Karpas-422 (cell line): ENCODE measurements at regions not wholly inside any gene's neighbourhood (a gene's known extent, or its start where the extent isn't known, plus 50 kb on each side); places are given as distances from the start of the nearest gene placed in this dataset.

Experiments
- DNase-seq: peaks from one replicate; pipeline ENCODE4 v3.0.0-alpha.2; 2015
- H2AFZ ChIP-seq: fragments of 200-600 bp; sonication (generic); 2 replicates; pipeline ENCODE4 v1.6.1; 2014; ENCODE audit warnings: antibody characterized with exemption, low read length, mixed read lengths
- H3K27ac ChIP-seq: fragments of 200-600 bp; sonication (generic); 2 replicates; pipeline ENCODE4 v1.5.1; 2014; ENCODE audit warnings: mild to moderate bottlenecking, low read length, moderate library complexity
- H3K27me3 ChIP-seq: fragments of 200-600 bp; sonication (generic); 2 replicates; pipeline ENCODE4 v1.6.1; 2014; ENCODE audit warnings: low read length, mixed read lengths
- H3K36me3 ChIP-seq: fragments of 200-600 bp; sonication (generic); 2 replicates; pipeline ENCODE4 v1.6.1; 2014; ENCODE audit warnings: low read length, mixed read lengths; ENCODE audit not compliant: insufficient read depth
- H3K4me1 ChIP-seq: fragments of 200-600 bp; sonication (generic); 2 replicates; pipeline ENCODE4 v1.6.1; 2014; ENCODE audit warnings: mild to moderate bottlenecking, low read length, mixed read lengths
- H3K4me2 ChIP-seq: fragments of 200-600 bp; sonication (generic); 2 replicates; pipeline ENCODE4 v1.6.1; 2014; ENCODE audit warnings: low read length, low read depth, mild to moderate bottlenecking; ENCODE audit not compliant: poor library complexity, severe bottlenecking
- H3K4me3 ChIP-seq: fragments of 200-600 bp; sonication (generic); 2 replicates; pipeline ENCODE4 v1.5.1; 2014; ENCODE audit warnings: mild to moderate bottlenecking, antibody characterized with exemption, low read length, mixed read lengths
- H3K79me2 ChIP-seq: fragments of 200-600 bp; sonication (generic); 2 replicates; pipeline ENCODE4 v1.6.1; 2014; ENCODE audit warnings: mild to moderate bottlenecking, low read length, mixed read lengths
- H3K9ac ChIP-seq: fragments of 200-600 bp; sonication (generic); 2 replicates; pipeline ENCODE4 v1.6.0; 2014; ENCODE audit warnings: low read length
- H3K9me2 ChIP-seq: fragments of 200-600 bp; sonication (generic), shearing (Covaris generic); replicated peaks from 2 replicates; pipeline ENCODE4 v1.6.0; 2014; ENCODE audit warnings: mild to moderate bottlenecking, low read length, moderate library complexity; ENCODE audit not compliant: insufficient read depth
- H3K9me3 ChIP-seq: fragments of 300-700, 200-600 bp; sonication (generic); 2 replicates; pipeline ENCODE4 v1.6.1; 2014; ENCODE audit warnings: low read length, mixed read lengths
- H4K20me1 ChIP-seq: fragments of 200-600 bp; sonication (generic); 2 replicates; pipeline ENCODE4 v1.6.1; 2014; ENCODE audit warnings: mild to moderate bottlenecking, antibody characterized with exemption, low read length, low read depth; ENCODE audit not compliant: insufficient read depth

DNA sequence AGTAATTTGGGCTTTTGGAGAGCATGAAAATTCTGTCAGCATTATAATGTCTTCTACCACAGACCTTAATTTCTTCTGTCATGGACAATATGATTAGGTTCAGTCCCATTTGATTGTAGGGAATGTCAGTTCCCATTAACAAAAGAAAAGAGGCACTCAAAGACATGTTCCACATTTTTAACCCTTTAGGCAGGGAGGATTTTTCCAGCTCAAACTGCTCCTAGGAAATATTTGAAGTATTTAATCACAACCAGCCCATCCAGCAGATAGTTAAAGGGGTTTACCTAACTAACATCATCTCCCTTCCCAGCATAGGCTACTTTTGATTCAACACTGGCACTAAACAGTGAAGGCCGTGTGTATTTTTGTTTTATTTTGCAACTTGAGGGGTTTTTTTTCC lies 256.0 kb downstream of the DHX15 start:
- Histone ChIP-seq H3K4me2 (no peak overlapping the region), H4K20me1 (no peaks in the 10 kb centered on the region), H3K27me3 (no peaks in the 10 kb centered on the region), H3K79me2 (no peaks in the 10 kb centered on the region), H3K9me3 (no peaks in the 10 kb centered on the region), H3K36me3 (no peaks in the 10 kb centered on the region), H2AFZ (no peak overlapping the region), H3K27ac (no peak overlapping the region), H3K9me2 (no peaks in the 10 kb centered on the region), H3K4me1 (no peaks in the 10 kb centered on the region), H3K4me3 (no peak overlapping the region), H3K9ac (no peak overlapping the region)
- DNase-seq = no peak

DNA sequence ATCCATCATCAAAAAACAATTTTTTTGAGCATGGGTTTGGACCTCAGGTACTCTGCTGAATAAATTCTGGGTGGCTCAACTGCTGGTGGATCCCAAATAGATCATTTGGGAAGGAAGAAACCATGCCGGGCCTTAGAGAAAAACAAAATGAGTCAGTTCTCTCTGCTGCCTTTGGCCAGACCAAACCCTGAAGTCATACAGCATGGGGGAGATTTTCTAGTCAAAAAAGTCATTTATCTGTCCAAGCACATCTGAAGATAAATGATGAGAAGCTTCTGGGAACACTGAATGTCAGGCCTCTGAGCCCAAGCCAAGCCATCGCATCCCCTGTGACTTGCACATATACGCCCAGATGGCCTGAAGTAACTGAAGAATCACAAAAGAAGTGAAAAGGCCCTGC lies 261.4 kb downstream of the DHX15 start:
- no peak overlapping the region for H3K4me3 ChIP-seq
- no peaks in the 10 kb centered on the region for H3K36me3 ChIP-seq
- no peak for DNase-seq
- H3K79me2 ChIP-seq = no peaks in the 10 kb centered on the region
- H2AFZ ChIP-seq = no peak overlapping the region
- H3K9me2 ChIP-seq = no peaks in the 10 kb centered on the region
- H3K9me3 ChIP-seq = no peaks in the 10 kb centered on the region
- no peaks in the 10 kb centered on the region for H3K27me3 ChIP-seq
- no peaks in the 10 kb centered on the region for H3K4me1 ChIP-seq
- H4K20me1 ChIP-seq = no peaks in the 10 kb centered on the region
- H3K27ac ChIP-seq = no peak overlapping the region
- H3K4me2 ChIP-seq = no peak overlapping the region
- H3K9ac ChIP-seq = no peak overlapping the region

DNA sequence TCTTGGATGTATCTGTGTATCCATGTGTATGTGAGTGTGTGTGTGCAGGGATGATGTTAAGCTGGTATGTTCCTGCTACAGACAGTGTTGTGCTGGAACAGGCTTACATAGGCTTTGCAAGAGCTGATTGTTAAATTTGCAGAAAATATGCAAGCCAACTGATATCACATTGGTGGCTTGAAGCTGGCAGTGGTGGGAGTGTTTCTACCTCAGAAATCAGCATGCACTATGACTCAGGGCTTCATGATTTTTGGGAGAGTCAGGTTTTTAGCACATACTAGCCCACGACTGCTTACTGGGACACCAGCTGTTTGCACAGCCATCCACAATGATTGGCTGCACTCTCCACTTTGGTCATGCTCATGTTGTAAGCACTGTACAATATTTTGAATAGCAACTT lies 261.8 kb downstream of the DHX15 start:
- Histone ChIP-seq H3K9ac (no peak overlapping the region), H3K36me3 (no peaks in the 10 kb centered on the region), H3K79me2 (no peaks in the 10 kb centered on the region), H3K4me3 (no peak overlapping the region), H3K27ac (no peak overlapping the region), H3K4me2 (no peak overlapping the region), H2AFZ (no peak overlapping the region), H3K9me2 (no peaks in the 10 kb centered on the region), H3K4me1 (no peaks in the 10 kb centered on the region), H3K27me3 (no peaks in the 10 kb centered on the region), H3K9me3 (no peaks in the 10 kb centered on the region), H4K20me1 (no peaks in the 10 kb centered on the region)
- no peak for DNase-seq

DNA sequence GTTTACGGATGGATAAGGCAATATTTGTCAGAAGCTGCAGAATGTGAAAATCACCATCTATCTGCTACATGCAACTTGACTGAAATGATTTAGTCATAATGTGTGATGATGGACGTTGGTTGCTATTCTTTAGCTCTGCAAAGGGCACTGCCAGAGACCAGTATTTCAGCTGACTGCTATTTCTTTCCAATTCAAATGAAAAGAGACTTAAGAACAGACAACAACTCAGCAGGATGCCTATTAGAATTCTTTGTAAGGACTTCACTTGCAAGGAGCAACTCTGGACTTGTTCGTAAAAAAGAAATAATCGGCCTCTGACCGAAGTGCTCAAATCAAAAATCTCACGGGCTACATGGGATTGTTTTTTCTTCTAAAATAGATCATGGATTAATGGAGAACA lies 262.7 kb downstream of the DHX15 start:
- no peak overlapping the region for H3K9ac ChIP-seq
- no peak overlapping the region for H2AFZ ChIP-seq
- H3K79me2 ChIP-seq = no peaks in the 10 kb centered on the region
- no peaks in the 10 kb centered on the region for H3K4me1 ChIP-seq
- H3K9me3 ChIP-seq = no peaks in the 10 kb centered on the region
- H3K36me3 ChIP-seq = no peaks in the 10 kb centered on the region
- no peak overlapping the region for H3K4me2 ChIP-seq
- H4K20me1 ChIP-seq = no peaks in the 10 kb centered on the region
- DNase-seq = no peak
- H3K4me3 ChIP-seq = no peak overlapping the region
- no peak overlapping the region for H3K27ac ChIP-seq
- H3K9me2 ChIP-seq = no peaks in the 10 kb centered on the region
- no peaks in the 10 kb centered on the region for H3K27me3 ChIP-seq

DNA sequence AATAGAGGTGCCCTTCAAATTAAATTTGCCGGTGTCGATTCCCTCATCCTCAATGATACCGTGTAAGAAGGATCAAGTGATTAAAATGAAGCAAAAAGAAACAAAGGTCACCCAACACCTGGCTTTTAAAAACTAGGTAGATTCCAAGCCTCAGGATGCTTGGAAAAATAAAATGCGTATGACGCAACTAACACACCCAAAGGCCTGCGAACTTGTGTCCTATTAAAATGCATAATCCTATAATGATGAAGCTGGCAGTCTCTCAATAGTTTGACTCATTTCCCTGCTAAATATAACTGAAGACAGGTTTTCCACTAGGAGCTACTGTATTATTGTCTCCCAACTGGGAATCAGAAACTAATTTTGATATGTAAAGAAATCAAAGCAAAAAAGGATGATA lies 263.2 kb downstream of the DHX15 start:
- Histone ChIP-seq H4K20me1 (no peaks in the 10 kb centered on the region), H3K9me3 (no peaks in the 10 kb centered on the region), H3K36me3 (no peaks in the 10 kb centered on the region), H3K4me2 (no peak overlapping the region), H3K4me1 (no peaks in the 10 kb centered on the region), H3K4me3 (no peak overlapping the region), H3K9ac (no peak overlapping the region), H3K9me2 (no peaks in the 10 kb centered on the region), H3K79me2 (no peaks in the 10 kb centered on the region), H3K27ac (no peak overlapping the region), H2AFZ (no peak overlapping the region), H3K27me3 (no peaks in the 10 kb centered on the region)
- DNase-seq = no peak

DNA sequence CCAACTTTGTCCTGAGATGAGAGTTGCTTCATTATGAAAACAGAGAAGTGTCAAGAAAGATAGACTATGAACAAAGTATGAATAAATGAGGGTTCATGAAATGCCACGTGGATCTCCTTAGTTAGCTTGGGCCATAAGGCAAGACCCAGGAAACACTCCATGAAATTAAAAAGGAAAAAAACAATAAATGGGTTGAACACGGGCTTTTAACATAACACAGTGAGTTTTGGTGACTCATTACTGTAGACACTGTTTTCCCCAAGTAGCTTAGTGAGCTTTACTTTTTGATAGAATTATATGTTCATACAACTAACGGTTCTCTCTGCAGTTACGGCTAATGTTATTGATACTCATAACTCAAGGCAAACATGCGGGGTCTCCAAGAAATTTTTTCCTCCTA lies 265.0 kb downstream of the DHX15 start:
- Histone ChIP-seq H3K27ac (no peak overlapping the region), H3K36me3 (no peaks in the 10 kb centered on the region), H3K27me3 (no peaks in the 10 kb centered on the region), H2AFZ (no peak overlapping the region), H3K9ac (no peak overlapping the region), H4K20me1 (no peaks in the 10 kb centered on the region), H3K4me2 (no peak overlapping the region), H3K9me2 (no peaks in the 10 kb centered on the region), H3K9me3 (no peaks in the 10 kb centered on the region), H3K4me1 (no peaks in the 10 kb centered on the region), H3K4me3 (no peak overlapping the region), H3K79me2 (no peaks in the 10 kb centered on the region)
- no peak for DNase-seq

DNA sequence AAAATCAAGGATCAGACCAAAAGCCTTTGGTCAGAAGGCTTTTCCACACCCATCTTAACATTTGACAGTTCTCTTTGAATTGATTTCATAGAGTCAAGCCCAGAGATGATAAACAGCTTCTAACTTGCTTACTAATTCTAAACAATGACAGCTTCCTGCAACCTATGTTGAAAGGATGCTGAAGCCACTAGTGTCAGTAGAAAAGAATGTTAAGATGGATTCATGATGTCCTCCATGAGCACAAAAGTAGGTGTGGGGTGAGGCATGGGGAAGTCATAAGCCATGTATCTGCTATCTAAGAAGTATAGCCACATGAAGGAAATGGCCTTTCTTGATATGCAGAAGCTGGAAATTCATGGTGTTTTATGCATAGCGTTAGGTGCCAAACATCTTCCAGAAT lies 269.3 kb downstream of the DHX15 start:
- no peaks in the 10 kb centered on the region for H4K20me1 ChIP-seq
- no peaks in the 10 kb centered on the region for H3K9me3 ChIP-seq
- no peaks in the 10 kb centered on the region for H3K79me2 ChIP-seq
- H3K27me3 ChIP-seq = no peaks in the 10 kb centered on the region
- H3K27ac ChIP-seq = no peak overlapping the region
- no peak overlapping the region for H2AFZ ChIP-seq
- no peak overlapping the region for H3K4me2 ChIP-seq
- no peaks in the 10 kb centered on the region for H3K9me2 ChIP-seq
- H3K4me3 ChIP-seq = no peak overlapping the region
- H3K36me3 ChIP-seq = no peaks in the 10 kb centered on the region
- no peaks in the 10 kb centered on the region for H3K4me1 ChIP-seq
- no peak overlapping the region for H3K9ac ChIP-seq
- DNase-seq = no peak

DNA sequence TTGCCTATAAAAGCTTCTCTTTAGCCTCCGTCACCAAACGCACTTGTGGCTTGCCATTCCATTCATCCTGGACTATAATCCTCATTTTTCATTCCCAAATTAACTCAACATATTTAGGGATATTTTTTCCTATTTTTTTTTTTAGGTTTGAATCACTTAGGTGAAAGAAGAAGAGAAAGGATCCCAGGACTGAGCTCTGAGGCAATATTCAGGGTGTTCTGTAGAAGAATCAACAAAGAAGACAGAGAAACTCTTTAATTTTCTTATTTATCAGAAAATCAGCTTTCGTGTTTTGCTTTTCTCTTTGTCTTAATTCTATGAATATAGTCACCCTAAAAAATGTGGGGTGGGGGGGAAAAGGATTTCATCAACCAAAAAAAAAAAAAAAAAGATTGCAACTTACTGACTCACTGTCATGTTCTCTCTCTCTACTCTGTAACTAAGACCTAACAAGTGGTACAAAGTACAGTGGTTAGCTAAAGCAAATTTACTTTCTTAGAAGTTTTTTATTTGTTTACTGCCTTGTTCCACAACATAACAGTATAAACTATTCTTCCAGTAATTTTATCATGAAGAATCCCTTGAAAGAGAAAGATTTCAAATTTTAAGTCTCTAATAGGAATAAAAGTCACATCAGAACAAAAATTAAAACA lies 272.0 kb downstream of the DHX15 start:
- H3K4me3 ChIP-seq = no peak overlapping the region
- H2AFZ ChIP-seq = no peak overlapping the region
- no peak overlapping the region for H3K4me2 ChIP-seq
- no peaks in the 10 kb centered on the region for H3K27me3 ChIP-seq
- no peaks in the 10 kb centered on the region for H3K9me2 ChIP-seq
- H3K27ac ChIP-seq = no peak overlapping the region
- no peaks in the 10 kb centered on the region for H4K20me1 ChIP-seq
- no peak for DNase-seq
- H3K9ac ChIP-seq = no peak overlapping the region
- no peaks in the 10 kb centered on the region for H3K79me2 ChIP-seq
- no peaks in the 10 kb centered on the region for H3K9me3 ChIP-seq
- no peaks in the 10 kb centered on the region for H3K4me1 ChIP-seq
- H3K36me3 ChIP-seq = no peaks in the 10 kb centered on the region

DNA sequence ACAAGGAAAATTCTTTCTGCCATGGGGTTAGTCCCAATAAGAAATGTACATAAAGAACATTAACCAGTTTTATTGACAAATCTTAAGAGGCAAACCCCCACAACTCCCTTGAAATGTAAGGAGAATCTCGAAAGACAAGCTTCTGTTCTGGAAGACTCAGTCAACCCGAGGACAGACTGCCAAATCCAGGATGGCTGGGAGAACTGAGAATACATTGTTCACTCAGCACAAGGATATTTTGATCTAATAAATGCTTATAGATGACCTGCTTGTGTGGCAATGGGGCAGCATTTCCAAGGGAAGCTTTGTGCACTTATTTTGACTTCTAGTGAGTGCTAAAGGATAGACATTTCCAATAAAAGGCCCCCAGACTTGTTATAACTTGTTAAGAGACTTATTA lies 280.4 kb downstream of the DHX15 start:
- H3K27me3 ChIP-seq = no peaks in the 10 kb centered on the region
- H3K9ac ChIP-seq = no peak overlapping the region
- H3K4me3 ChIP-seq = no peak overlapping the region
- H3K79me2 ChIP-seq = no peaks in the 10 kb centered on the region
- no peak overlapping the region for H2AFZ ChIP-seq
- no peak overlapping the region for H3K27ac ChIP-seq
- H4K20me1 ChIP-seq = no peaks in the 10 kb centered on the region
- H3K4me1 ChIP-seq = no peaks in the 10 kb centered on the region
- no peak for DNase-seq
- H3K9me2 ChIP-seq = no peaks in the 10 kb centered on the region
- H3K36me3 ChIP-seq = no peaks in the 10 kb centered on the region
- H3K9me3 ChIP-seq = no peaks in the 10 kb centered on the region
- no peak overlapping the region for H3K4me2 ChIP-seq
